Mammary epithelial cell (primary cell): ENCODE measurements at regions not wholly inside any gene's neighbourhood (a gene's known extent, or its start where the extent isn't known, plus 50 kb on each side); places are given as distances from the start of the nearest gene placed in this dataset.

Experiments
- CTCF ChIP-seq, 2 donors: IDR thresholded peaks in 1 of 2; conservative IDR thresholded peaks in 1 of 2; 2 replicates each; pipeline ENCODE4 v1.5.1; 2011 to 2012; ENCODE audit warnings: inconsistent platforms in 2 of 2, low read length in 2 of 2, mild to moderate bottlenecking in 2 of 2, control low read depth in 1 of 2, low read depth in 1 of 2; ENCODE audit not compliant: insufficient read depth in 1 of 2; ENCODE audit errors: extremely low read depth in 1 of 2
- EZH2 ChIP-seq: IDR thresholded peaks from 2 replicates; pipeline ENCODE4 v1.6.1; 2012; ENCODE audit warnings: low read length, inconsistent platforms, borderline replicate concordance

DNA sequence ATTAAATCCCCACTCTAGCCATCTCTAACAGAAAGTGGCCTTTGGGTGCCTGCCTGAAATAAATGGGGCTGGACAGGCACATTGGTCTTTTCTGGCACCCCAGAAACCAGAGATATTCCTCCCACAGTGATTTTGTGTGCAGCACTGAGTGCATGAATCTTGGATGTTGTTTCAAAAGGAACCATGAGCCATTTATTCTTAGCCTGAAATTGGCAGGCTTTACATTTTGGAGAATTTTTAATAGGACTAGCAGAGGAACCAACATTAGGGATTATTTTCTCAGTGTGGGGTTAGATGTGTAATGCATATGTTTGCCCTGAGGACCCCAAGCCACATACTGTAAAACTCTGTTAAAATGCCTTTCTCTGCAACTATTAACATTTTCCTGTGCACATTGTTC lies 451.3 kb downstream of the NFIB start:
- TF ChIP-seq CTCF (conservative IDR thresholded peaks at IDR 0.05 in 1 of 2, IDR thresholded peaks at IDR 0.05 in 1 of 2; ENCODE audit: extremely low read depth in 1 of 2, insufficient read depth in 1 of 2, low read depth in 1 of 2, low read length in 2 of 2) (no peak), EZH2 (no peak)
